Smooth muscle cell (in vitro differentiated cells): ENCODE measurements at regions not wholly inside any gene's neighbourhood (a gene's known extent, or its start where the extent isn't known, plus 50 kb on each side); places are given as distances from the start of the nearest gene placed in this dataset.

Experiments
- DNase-seq: peaks from one replicate; lab custom pipeline; 2025; ENCODE audit not compliant: unreplicated experiment; lab: John Stamatoyannopoulos, UW
- H2AFZ ChIP-seq: fragments of 200-600 bp; sonication (generic); 2 replicates; pipeline ENCODE4 v1.6.0; 2016; ENCODE audit warnings: antibody characterized with exemption, low read depth, mild to moderate bottlenecking
- H3F3A ChIP-seq: fragments of 200-600 bp; sonication (generic); 2 replicates; pipeline ENCODE4 v1.6.0; 2017; ENCODE audit warnings: antibody characterized with exemption, low read depth
- H3K27ac ChIP-seq: fragments of 200-600 bp; sonication (generic); 2 replicates; pipeline ENCODE4 v1.5.1; 2016; ENCODE audit warnings: low read depth, mild to moderate bottlenecking
- H3K27me3 ChIP-seq: fragments of 200-600 bp; sonication (generic); 2 replicates; pipeline ENCODE4 v1.6.1; 2016; ENCODE audit warnings: low read depth, mild to moderate bottlenecking
- H3K36me3 ChIP-seq: fragments of 200-600 bp; sonication (generic); 2 replicates; pipeline ENCODE4 v1.5.1; 2016; ENCODE audit warnings: low read depth
- H3K4me1 ChIP-seq: fragments of 200-600 bp; sonication (generic); 2 replicates; pipeline ENCODE4 v1.5.1; 2016; ENCODE audit warnings: low read depth
- H3K4me2 ChIP-seq: fragments of 200-600 bp; sonication (generic); 2 replicates; pipeline ENCODE4 v1.6.0; 2016; ENCODE audit warnings: mild to moderate bottlenecking
- H3K4me3 ChIP-seq: fragments of 200-600 bp; sonication (generic); 2 replicates; pipeline ENCODE4 v1.5.1; 2016; ENCODE audit warnings: mild to moderate bottlenecking
- H3K79me2 ChIP-seq: fragments of 200-600 bp; sonication (generic); 2 replicates; pipeline ENCODE4 v1.6.0; 2016; ENCODE audit warnings: low read depth, mild to moderate bottlenecking
- H3K9ac ChIP-seq: fragments of 200-600 bp; sonication (generic); 2 replicates; pipeline ENCODE4 v1.6.0; 2016; ENCODE audit warnings: low read depth
- H3K9me3 ChIP-seq: fragments of 200-600 bp; sonication (generic); replicated peaks from 2 replicates; pipeline ENCODE4 v1.5.1; 2016; ENCODE audit warnings: low read depth
- H4K20me1 ChIP-seq: fragments of 200-600 bp; sonication (generic); 2 replicates; pipeline ENCODE4 v1.6.0; 2016; ENCODE audit warnings: low read depth
- CTCF ChIP-seq: fragments of 200-600 bp; sonication (generic); IDR thresholded peaks from 2 replicates; pipeline ENCODE4 v1.5.1; 2017; ENCODE audit warnings: borderline replicate concordance, mild to moderate bottlenecking, antibody characterized with exemption; ENCODE audit not compliant: insufficient read depth, poor library complexity, severe bottlenecking
- WGBS: methylation state at CpG from one replicate; pipeline ENCODE4 v1.1.7; 2016; ENCODE audit warnings: low lambda C conversion rate; 5-methylcytosine and 5-hydroxymethylcytosine counted together

- no peaks in the 10 kb centered on the region for H3K27me3 ChIP-seq
- WGBS, result 94% methylated on average over 23 of the region's 31 CpGs
- no peak overlapping the region for H3K4me3 ChIP-seq
- H3K9me3 ChIP-seq, result no peaks in the 10 kb centered on the region
- no peak overlapping the region for H3K4me2 ChIP-seq
- H2AFZ ChIP-seq, result no peak overlapping the region
- no peak overlapping the region for H3K27ac ChIP-seq
- H4K20me1 ChIP-seq, result no peaks in the 10 kb centered on the region
- H3F3A ChIP-seq, result peaks cover 10% of the 10 kb centered on the region
- no peaks in the 10 kb centered on the region for H3K36me3 ChIP-seq
- H3K79me2 ChIP-seq, result no peaks in the 10 kb centered on the region
- peaks cover 9% of the 10 kb centered on the region for H3K4me1 ChIP-seq
- no peak overlapping the region for H3K9ac ChIP-seq
- DNase-seq, result no peak
- no peak for TF ChIP-seq CTCF
Observed at GRCh38 chr9:91160599-91161464, 200.9 kb downstream of the AUH start.

GRCh38 chr9:91161465-91162300, 200.0 kb downstream of the AUH start:
- Histone ChIP-seq H3K4me1 (peaks cover 9% of the 10 kb centered on the region), H3K4me2 (no peak overlapping the region), H3K79me2 (no peaks in the 10 kb centered on the region), H3K36me3 (no peaks in the 10 kb centered on the region), H2AFZ (no peak overlapping the region), H3K27ac (no peak overlapping the region), H3K4me3 (no peak overlapping the region), H3K9ac (no peak overlapping the region), H3F3A (peaks cover 10% of the 10 kb centered on the region), H3K27me3 (no peaks in the 10 kb centered on the region), H4K20me1 (no peaks in the 10 kb centered on the region), H3K9me3 (no peaks in the 10 kb centered on the region)
- TF ChIP-seq CTCF, result no peak
- DNase-seq, result no peak
- 86% methylated on average over 13 of the region's 13 CpGs for WGBS

GRCh38 chr9:91162311-91162710, 199.4 kb downstream of the AUH start:
- Histone ChIP-seq H3K79me2 (no peaks in the 10 kb centered on the region), H4K20me1 (no peaks in the 10 kb centered on the region), H3K36me3 (no peaks in the 10 kb centered on the region), H3F3A (peaks cover 10% of the 10 kb centered on the region), H3K4me2 (peak overlapping the region; percentile 61), H3K9ac (no peak overlapping the region), H2AFZ (peak overlapping the region; percentile 41), H3K9me3 (no peaks in the 10 kb centered on the region), H3K27me3 (no peaks in the 10 kb centered on the region), H3K4me1 (peaks cover 9% of the 10 kb centered on the region), H3K4me3 (no peak overlapping the region), H3K27ac (peak overlapping the region; percentile 34)
- 68% methylated on average over 5 of the region's 5 CpGs for WGBS
- DNase-seq, result no peak
- TF ChIP-seq CTCF, result no peak
